Dermis microvascular lymphatic vessel endothelial cell (primary cell): ENCODE measurements at regions not wholly inside any gene's neighbourhood (a gene's known extent, or its start where the extent isn't known, plus 50 kb on each side); places are given as distances from the start of the nearest gene placed in this dataset.
A peak's percentile ranks its signal among the peaks of the same experiment; 100 is the strongest.

ENCODE experiments used
- DNase-seq, 2 donors: peaks; one replicate each; pipeline versions ENCODE4 v3.0.0 to v3.0.0-alpha.2; 2010; ENCODE audit warnings: low read depth in 2 of 2

DNA sequence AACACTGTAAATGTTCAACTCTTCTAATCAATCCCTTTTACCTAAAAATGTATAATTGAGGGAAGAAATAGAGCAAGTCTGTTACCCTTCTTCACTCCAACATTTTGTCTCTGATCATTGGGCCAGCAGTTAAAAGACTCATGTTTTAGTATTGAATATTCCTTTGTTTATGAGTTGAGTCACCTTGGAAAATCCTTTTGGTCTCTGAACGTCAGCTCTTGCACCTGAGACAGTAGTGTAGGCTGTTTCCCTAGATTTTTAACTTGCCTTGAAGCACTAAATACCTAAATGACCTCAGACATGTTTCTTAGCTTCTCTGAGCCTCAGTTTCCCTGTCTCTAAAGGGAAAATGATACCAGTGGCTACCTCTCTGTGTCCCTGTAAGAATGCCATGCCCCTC is 184.2 kb downstream of the RFC3 start:
- no peak for DNase-seq

DNA sequence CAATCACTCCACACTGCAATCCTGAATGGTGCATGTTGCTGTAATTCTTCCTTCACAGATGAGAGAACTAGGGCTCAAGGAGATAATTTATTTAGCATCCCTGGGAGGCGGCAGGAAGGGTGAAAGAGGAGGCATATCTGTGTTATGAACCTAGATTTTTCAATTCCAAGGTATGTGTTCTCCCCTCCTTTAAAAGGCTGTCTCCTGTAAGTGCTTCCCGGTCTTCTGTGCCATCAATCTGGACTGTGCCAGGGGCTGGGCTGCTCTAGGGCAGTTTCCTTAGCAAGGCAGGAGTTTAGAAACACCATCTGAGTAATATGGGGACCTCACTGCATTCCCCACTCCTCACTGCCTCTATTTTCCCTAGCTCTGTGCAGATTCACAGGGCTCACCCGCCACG is 185.0 kb downstream of the RFC3 start:
- DNase-seq = no peak

DNA sequence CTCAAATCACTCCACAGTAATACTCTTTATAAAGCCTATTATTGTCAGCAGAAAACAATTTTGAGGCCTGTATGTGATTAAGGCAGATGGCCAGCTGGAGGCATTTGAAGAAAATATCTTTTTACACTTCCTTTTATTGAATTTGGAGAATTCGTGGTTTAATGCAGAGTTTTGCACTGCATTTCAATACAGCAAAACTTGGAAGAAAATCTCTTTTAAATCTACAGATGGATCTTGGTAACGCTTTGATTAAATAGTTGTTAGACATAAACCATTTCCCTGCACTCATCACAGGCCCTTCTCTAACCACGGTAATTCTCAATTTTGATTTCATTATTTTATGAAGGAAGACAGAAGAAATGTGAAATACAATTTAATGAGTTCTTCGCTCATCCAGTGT is 185.7 kb downstream of the RFC3 start:
- no peak for DNase-seq

DNA sequence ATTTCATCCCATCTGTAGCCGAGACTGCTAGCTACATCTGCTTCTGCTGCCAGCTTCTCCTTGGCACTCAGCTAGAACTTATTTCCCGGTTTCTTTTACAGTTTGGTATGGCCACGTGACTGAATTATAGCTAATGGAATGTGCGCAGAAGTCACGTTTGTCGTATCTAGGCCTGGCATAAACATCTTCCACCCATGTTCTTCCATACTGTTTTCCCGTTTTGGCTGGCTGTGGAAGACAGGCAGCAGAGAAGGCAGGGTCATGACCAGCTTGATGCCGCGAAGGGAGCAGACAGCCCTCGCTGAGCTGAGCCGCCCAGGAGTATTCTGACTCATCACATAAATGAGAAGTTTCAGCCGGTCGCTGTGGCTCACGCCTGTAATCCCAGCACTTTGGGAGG is 186.7 kb downstream of the RFC3 start:
- no peak for DNase-seq

DNA sequence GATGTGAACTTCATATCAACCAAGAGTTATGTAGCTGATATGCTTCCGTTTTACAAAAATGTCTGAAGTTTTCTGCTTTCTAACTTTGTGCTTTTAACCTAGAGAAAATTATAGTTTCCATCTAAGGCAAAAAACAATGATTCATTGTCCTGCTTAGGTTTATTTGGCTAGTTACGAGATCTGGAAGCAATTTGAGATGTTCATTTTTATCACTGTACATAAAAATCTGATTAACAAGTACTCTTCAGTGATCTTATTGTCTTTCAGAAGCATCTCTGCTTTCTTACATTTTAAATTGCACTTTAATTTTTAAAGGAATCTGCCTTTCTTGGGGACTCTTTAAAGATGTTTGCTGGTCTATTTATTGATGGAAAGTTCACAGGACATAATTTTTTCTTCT is 188.1 kb downstream of the RFC3 start:
- DNase-seq = no peak

DNA sequence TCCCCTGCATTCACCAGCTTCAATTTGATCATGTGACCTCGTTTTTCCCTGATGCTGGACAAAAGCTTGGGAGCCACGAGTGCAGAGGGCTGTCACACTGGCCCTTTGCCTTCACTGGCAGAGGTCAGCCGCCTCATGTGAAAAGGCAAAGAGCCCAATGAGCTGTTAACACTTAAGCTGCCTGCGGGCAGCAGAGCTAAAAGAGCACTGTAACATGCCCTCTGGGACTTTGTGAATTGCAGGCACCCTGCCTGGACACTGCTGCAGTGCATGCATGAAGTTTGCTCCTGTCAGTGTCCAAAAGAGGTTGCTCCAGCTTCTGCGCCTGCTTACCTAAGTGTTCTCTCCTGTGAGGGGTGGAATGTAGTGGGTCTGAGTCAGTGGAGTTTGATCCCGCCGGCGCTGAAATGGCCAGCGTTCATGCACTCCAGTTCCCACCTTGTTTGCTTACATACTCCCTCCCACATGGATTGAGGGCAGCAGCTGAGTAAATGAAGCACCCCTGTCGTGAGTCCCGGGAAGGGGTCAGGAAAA is 193.7 kb downstream of the RFC3 start:
- DNase-seq = no peak

DNA sequence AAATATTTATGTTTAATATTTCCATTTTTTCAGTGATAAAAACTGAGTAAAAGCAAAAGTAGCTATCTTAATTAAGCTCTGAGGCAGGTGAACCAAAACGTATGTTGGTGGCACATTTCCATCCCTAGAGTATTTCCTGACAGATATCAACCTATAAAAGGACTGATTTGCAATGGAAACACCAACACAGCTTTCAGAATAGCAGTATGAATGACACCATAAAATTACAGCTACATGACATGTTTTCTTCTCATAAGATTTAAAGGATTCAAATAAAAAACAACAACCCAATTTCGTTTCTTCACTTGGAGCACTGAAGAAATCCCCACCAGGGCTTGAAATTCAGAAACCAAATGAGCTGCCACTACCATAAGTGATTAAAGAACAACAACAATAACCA is 194.4 kb downstream of the RFC3 start:
- no peak for DNase-seq

DNA sequence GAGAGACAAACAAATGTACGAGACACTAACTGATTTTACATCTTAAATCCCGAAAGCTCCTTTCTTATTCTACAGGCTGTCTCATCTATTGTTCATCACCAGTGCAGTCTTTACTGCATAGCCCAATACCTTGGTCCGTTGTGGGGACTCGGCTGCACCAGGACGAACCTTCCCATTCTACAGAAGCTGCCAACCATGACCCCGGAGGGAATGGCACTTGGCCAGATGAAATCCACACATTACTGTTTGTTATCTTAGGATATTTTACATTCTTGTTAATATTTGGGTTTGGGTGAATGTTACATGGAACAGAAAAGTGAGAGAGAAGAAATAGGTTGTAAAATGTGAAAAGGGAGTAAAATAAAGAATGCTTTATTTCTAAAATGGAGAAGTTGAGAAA is 195.1 kb downstream of the RFC3 start:
- no peak for DNase-seq

DNA sequence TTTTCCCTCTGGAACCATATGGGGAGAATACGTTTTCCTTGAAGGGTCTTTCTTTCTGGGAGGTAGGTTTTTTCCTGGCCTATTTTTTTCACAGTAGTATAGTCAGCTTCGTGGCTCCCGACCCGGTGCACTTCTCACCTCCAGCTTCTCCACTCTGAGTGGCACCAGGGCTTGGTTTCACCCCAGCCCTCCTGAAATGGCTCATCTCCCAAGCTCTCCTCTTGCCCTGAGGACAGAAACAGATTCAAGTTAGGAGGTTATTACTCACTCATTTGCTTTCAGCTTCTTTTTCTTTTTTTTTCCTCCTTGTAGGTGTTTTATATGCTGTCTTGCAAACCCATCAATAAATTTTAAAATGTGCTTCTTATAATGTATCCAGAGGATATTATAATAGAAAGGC is 199.3 kb downstream of the RFC3 start:
- no peak for DNase-seq

DNA sequence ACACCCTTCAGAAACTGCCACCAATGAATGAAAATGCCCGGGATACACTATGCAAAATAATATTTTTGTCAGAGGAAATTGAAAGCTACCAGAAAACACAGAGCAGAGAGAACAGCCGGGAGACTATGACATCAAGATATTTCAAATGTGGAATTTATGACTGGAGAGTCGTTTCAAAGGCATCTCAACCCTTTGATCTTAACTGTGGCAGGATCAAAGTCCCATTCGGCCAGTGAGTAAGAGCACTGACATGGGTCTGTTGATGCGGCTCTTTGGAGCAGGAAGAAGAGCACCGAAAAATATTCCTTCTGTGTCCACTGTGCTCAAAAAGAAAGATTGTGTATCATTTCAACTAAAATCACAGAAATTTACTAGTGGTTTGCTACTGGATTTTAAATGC is 201.9 kb downstream of the RFC3 start:
- DNase-seq = no peak

DNA sequence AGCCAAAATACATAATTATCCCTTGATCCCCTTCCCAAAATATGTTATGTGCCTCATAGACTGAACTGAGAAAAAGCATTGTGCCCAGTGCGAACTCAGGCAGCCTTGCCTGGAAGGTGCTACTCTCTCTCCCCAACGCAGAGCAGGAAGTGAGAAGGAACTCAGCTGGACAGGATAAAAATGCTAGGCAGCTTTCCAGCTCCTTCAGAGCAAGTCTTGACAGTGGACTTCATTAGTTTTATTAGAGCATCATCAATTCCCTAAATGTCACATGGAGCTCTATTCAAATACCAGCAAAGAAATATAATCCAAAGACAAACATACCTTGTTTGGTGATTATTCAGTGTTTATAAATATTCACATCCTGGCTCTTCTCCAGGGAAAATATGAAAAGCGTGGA is 202.4 kb downstream of the RFC3 start:
- no peak for DNase-seq

DNA sequence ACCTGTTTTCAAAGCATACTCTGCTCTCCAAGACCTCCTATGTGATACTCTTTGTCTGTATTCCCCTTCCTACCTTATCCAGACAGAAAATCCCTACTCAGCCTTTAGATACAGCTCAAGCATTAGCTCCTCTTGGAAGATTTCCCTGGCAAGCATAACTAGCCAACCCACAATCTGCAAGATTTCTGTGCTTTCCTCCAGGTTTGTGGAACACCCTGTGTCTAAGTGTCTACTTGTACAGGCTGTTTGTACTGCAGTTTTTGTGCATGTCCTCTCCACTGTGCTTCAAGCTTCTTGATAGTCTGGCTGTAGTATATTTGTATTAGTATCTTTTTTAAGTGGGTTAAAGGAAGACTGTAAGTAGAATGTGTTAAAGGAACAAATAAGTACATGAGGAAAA is 203.7 kb downstream of the RFC3 start:
- DNase-seq = no peak

DNA sequence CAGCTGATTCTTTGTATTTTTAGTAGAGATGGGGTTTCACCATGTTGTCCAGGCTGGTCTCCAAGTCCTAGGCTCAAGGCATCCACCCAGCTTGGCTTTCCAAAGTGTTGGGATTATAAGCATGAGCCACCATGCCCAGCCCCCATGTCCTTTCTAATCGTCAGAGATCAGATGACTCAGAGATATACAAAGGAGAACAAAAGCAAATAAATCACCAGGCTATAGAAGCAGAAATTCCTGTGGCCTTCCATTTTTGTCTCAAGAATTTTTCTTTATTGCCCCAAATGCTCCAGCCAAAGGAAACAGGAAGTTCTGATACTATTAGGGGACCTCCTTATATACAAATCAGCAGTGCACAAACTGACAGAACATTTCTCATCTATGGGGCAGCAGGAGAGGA is 207.8 kb downstream of the RFC3 start:
- DNase-seq = peak in 1 of 2 donors; percentile 20

DNA sequence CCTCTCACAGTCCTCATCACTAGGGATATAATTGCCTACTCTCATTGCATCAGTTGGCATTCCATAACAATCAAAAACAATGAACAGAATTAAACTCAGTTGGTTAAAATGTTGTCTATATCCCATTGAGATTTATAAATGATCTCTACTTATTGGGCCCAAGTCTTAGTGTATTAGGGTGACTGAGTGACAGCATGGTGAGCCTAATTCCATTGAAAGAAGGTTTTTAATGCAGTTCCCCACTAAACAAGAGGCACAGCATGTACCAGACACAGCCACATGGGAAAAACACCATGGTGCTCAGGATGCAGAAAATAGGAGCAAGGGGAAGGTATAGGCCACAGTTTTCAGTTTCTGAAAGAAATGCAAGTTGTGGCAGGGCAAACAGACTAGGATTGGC is 208.4 kb downstream of the RFC3 start:
- DNase-seq = no peak

DNA sequence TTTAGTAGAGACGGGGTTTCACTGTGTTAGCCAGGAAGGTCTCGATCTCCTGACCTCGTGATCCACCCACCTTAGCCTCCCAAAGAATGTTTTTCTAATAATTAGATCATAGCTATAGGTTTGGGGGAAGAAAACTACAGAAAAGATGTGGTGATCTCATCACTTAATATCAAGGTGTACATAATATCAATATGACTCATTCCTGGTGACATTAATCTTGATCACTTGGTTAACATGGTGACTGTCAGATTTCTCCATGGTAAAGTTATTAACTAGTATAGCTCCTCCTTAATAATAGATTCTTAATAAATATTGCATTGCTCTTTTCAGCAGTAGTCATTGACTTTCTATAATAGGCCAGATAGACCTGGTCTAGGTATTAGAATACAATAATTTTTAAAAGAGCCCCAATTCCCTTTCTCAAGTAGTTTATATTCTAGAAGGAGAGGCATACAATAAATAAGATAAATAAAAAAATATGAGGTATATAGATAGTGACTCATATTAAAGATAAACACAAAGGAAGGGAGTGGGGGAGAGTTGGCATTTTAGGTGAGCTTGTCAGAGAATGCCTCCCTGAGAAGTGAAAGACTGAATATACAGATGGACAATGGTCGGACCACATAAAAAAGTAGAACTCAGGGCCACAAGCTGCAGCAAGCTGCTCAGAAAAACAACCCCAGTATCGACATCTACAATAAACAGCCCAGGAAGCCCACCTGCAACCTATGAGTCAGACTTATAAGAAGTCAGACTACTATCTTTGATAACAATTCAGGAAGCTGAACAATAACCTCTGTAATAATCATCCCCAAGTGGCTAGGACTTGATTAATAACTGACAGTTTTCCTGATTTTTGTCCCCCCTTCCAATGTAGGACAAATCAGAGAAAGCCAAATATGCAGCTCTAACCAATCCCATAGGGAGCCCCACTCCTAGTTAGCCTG is 210.8 kb downstream of the RFC3 start:
- DNase-seq = no peak

DNA sequence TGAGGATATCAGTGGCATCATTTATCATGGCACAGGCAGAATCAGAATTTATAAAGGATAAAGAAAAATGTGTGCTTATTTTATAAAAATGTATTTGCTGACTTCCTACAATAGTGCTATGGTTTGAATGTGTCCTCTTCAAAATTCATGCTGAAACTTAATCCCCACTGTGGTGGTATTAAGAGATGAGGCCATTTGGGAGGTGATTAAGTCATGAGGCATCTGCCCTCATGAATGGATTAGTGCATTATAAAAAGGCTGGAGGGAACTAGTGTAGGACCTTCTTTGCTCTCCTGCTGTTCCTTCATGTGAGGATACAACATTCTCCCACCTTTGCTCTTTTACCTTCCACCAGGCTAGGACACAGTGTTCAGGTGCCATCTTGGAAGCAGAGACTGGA is 212.8 kb downstream of the RFC3 start:
- no peak for DNase-seq

DNA sequence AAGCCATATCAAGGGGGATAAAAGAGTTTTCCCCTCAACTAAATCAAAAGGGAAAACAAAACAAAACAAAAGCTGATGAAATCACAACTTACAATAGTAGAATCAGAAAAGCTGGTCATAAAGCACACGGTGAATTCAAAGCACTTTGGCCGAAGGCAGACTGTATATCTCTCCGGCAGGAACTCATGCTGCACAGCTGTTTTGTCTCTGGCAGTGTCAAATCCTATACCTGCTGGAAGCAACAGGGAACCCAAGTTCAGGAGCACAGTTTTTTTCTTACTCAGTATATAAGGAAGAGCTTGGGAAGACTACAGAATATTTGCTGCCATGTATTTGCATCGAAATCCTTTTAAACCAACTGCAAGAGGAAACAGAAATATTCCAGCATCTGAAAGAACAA is 213.7 kb downstream of the RFC3 start:
- DNase-seq = no peak

DNA sequence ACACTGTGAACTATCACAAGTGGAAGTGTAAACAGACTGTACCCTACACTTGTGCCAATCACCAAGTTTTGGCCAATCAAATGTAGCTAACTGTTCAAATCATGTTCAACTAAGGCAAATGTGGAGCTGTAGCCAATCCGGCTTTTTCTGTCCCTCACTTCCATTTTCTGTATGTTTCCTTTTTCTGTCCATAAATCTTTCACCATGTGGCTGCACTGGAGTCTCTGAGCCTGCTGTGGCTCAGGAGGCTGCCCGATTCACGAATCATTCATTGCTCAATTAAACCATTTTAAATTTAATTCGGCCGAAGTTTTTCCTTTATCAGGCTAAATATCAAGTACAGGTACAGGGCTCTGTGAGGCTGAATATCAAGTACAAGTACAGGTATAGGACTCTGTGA is 216.5 kb downstream of the RFC3 start:
- no peak for DNase-seq

DNA sequence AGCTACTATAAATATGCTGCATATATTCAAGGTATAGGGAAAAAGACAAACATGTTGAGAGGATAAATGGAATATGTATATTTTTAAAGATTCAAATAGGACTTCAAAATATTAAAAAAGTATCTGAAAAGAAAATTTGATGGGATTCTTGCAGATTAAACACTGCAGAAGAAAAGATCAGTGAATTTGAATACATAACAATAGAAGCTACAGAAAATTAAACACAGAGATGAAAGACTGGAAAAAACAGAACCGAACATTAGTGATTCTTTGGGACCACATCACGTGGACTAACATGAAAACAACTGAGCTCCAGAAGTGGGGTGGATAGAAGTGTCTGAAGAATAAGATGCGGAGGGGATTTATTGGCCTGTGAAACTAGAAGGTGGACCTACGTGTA is 217.2 kb downstream of the RFC3 start:
- DNase-seq = no peak

DNA sequence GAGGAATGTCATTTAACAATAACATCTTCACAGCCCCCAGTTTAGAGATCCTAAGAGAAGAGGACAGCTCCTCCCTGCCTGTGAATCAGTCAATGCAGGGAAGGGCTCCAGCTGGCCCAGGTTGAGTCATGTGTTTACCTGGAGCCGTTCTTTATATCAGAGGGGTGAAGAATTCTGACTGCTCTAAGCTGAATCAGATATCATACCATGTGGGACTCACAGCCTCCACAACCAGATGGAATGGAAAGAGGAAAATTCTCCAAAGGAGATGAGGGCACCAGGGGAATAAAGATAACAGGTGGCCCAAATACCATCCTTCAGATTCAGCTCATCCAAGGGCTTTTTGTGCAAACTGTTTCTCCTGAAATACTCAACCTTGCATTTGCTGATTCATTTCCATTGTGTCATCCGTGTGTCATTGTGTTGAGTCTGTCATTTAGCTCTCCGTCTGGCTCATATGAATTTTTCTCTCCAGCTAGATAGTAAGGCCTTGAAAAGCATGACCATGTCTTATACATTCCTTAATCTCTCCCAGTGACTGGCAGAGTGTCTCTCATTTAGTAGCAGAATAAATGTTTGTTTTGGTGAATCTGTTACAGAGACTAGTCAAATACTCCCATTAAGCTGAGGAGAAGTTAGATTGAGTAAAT is 217.9 kb downstream of the RFC3 start:
- DNase-seq = no peak

DNA sequence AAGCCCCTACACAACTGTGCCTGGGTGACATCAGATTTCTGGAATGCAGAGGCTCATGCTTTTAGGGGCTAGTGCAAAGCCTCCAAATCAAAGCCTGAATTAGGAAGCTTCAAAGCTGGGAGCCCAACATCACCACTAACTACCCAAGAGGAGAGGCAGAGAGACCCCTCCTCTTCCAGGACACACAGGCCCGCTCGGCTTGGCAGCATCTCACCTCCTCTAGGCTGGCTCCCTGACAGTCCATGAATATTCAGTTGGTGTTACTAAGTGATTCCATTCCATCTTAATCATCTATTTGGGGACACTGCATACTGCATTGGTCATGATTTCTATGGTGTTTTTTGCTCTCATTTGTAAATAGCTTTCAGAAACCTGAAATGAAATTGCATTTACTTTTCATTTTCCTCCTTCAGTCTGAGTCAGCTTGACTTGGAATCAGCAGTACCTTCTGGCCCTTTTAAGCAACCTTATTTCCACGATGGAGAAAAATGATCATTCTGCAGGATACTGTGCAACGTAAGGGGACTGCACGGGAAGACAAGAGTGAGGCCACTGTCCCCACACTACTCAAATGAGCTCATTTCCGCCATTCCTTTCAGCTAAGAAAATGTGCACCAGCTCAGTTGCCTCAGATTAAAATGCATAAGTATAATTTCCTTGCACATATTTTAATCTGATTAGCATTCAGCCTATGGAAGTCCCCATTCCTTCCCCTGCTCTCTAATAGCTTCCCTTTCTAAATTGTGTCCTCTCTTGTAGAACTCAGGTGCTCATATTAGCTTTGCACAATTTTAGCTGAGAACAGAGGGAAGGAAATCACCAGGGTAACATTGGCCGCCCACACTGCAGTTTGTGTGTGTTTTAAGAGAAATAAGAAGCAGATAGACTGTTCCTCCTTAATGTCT is 219.9 kb downstream of the RFC3 start:
- no peak for DNase-seq

DNA sequence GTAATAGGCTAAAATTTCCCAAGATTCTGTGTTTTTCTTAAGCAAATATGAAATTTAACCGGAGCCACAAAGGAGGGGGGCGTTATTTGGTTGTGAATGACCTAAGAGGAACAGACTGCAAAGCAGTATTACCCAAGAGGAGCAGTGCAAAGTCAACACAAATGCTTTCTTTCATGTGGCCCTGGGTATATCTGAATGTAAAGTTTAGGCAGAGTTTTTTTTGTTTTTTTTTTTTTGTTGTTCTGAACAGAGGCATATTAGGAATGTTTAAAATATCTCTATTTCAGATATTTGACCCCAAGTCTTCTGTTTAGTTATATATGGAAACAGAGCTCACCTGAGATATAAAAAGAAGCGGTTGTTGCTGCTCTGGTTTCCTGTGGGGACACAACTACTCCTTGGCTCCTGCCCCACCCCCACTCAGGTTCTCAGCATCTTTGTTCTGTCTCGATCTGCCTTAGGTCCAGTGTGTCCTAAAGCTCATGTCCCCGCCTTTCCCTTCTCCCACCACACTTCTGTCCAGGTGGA is 220.7 kb downstream of the RFC3 start:
- no peak for DNase-seq
